Prostate gland (tissue), 2 donors: ENCODE measurements at regions not wholly inside any gene's neighbourhood (a gene's known extent, or its start where the extent isn't known, plus 50 kb on each side); places are given as distances from the start of the nearest gene placed in this dataset.

Source experiments
- CTCF ChIP-seq, 4 experiments: fragments of 200-600 bp in 2 of 4; fragments of 450-650 bp in 2 of 4; sonication (generic) in 2 of 4; IDR thresholded peaks; 1 replicate in 3 of 4; 2 replicates in 1 of 4; pipeline ENCODE4 v1.5.1; 2016 to 2019; ENCODE audit warnings: antibody characterized with exemption in 4 of 4, mild to moderate bottlenecking in 2 of 4, moderate library complexity in 2 of 4
- POLR2A ChIP-seq: fragments of 450-650 bp; IDR thresholded peaks from one replicate; pipeline ENCODE4 v1.6.1; 2016; ENCODE audit warnings: antibody characterized with exemption, mild to moderate bottlenecking
- POLR2AphosphoS5 ChIP-seq: sonication (generic); formaldehyde crosslinking; IDR thresholded peaks from one replicate; pipeline ENCODE4 v1.6.1; 2017; ENCODE audit warnings: antibody characterized with exemption

GRCh38 chr3:99256788-99257187 lies 355.3 kb upstream of the DCBLD2 start:
- TF ChIP-seq CTCF (IDR thresholded peaks at IDR 0.05) (no peak), POLR2A (no peak), POLR2AphosphoS5 (no peak)
